ENCODE measurements at regions not wholly inside any gene's neighbourhood (a gene's known extent, or its start where the extent isn't known, plus 50 kb on each side); places are given as distances from the start of the nearest gene placed in this dataset.

DNA sequence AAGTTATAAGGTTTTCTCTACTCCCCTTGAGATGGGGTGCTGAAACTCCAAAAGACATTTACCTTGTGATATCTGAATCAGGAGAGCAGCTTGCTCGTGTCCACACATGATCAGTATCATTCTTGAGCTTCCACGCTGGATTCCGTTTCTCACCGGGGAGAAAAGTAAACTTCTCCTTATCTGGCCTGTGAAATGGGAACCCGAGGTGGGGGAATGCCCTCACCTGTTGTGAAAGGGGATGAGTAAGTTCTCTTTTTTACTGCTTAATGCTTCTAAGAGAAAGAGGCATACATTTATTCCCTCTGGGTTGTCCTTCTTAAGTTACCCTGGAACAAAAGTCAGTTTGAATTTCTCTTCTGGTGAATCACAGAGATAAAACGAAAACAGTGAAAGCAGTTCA is 440.5 kb upstream of the ADAMTS9 start (continued):
- TF ChIP-seq, protein P1, sequence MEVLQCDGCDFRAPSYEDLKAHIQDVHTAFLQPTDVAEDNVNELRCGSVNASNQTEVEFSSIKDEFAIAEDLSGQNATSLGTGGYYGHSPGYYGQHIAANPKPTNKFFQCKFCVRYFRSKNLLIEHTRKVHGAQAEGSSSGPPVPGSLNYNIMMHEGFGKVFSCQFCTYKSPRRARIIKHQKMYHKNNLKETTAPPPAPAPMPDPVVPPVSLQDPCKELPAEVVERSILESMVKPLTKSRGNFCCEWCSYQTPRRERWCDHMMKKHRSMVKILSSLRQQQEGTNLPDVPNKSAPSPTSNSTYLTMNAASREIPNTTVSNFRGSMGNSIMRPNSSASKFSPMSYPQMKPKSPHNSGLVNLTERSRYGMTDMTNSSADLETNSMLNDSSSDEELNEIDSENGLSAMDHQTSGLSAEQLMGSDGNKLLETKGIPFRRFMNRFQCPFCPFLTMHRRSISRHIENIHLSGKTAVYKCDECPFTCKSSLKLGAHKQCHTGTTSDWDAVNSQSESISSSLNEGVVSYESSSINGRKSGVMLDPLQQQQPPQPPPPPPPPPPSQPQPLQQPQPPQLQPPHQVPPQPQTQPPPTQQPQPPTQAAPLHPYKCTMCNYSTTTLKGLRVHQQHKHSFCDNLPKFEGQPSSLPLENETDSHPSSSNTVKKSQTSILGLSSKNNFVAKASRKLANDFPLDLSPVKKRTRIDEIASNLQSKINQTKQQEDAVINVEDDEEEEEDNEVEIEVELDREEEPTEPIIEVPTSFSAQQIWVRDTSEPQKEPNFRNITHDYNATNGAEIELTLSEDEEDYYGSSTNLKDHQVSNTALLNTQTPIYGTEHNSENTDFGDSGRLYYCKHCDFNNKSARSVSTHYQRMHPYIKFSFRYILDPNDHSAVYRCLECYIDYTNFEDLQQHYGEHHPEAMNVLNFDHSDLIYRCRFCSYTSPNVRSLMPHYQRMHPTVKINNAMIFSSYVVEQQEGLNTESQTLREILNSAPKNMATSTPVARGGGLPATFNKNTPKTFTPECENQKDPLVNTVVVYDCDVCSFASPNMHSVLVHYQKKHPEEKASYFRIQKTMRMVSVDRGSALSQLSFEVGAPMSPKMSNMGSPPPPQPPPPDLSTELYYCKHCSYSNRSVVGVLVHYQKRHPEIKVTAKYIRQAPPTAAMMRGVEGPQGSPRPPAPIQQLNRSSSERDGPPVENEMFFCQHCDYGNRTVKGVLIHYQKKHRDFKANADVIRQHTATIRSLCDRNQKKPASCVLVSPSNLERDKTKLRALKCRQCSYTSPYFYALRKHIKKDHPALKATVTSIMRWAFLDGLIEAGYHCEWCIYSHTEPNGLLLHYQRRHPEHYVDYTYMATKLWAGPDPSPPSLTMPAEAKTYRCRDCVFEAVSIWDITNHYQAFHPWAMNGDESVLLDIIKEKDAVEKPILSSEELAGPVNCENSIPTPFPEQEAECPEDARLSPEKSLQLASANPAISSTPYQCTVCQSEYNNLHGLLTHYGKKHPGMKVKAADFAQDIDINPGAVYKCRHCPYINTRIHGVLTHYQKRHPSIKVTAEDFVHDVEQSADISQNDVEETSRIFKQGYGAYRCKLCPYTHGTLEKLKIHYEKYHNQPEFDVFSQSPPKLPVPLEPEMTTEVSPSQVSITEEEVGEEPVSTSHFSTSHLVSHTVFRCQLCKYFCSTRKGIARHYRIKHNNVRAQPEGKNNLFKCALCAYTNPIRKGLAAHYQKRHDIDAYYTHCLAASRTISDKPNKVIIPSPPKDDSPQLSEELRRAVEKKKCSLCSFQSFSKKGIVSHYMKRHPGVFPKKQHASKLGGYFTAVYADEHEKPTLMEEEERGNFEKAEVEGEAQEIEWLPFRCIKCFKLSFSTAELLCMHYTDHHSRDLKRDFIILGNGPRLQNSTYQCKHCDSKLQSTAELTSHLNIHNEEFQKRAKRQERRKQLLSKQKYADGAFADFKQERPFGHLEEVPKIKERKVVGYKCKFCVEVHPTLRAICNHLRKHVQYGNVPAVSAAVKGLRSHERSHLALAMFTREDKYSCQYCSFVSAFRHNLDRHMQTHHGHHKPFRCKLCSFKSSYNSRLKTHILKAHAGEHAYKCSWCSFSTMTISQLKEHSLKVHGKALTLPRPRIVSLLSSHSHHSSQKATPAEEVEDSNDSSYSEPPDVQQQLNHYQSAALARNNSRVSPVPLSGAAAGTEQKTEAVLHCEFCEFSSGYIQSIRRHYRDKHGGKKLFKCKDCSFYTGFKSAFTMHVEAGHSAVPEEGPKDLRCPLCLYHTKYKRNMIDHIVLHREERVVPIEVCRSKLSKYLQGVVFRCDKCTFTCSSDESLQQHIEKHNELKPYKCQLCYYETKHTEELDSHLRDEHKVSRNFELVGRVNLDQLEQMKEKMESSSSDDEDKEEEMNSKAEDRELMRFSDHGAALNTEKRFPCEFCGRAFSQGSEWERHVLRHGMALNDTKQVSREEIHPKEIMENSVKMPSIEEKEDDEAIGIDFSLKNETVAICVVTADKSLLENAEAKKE (CRISPR knock-in tag; IDR thresholded peaks at IDR 0.05), result no peak
- TF ChIP-seq EZH2 (IDR thresholded peaks at IDR 0.05; ENCODE audit: low read depth, unreplicated experiment), result no peak
- TF ChIP-seq, protein P2, sequence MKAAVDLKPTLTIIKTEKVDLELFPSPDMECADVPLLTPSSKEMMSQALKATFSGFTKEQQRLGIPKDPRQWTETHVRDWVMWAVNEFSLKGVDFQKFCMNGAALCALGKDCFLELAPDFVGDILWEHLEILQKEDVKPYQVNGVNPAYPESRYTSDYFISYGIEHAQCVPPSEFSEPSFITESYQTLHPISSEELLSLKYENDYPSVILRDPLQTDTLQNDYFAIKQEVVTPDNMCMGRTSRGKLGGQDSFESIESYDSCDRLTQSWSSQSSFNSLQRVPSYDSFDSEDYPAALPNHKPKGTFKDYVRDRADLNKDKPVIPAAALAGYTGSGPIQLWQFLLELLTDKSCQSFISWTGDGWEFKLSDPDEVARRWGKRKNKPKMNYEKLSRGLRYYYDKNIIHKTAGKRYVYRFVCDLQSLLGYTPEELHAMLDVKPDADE (IDR thresholded peaks at IDR 0.05), result no peak

DNA sequence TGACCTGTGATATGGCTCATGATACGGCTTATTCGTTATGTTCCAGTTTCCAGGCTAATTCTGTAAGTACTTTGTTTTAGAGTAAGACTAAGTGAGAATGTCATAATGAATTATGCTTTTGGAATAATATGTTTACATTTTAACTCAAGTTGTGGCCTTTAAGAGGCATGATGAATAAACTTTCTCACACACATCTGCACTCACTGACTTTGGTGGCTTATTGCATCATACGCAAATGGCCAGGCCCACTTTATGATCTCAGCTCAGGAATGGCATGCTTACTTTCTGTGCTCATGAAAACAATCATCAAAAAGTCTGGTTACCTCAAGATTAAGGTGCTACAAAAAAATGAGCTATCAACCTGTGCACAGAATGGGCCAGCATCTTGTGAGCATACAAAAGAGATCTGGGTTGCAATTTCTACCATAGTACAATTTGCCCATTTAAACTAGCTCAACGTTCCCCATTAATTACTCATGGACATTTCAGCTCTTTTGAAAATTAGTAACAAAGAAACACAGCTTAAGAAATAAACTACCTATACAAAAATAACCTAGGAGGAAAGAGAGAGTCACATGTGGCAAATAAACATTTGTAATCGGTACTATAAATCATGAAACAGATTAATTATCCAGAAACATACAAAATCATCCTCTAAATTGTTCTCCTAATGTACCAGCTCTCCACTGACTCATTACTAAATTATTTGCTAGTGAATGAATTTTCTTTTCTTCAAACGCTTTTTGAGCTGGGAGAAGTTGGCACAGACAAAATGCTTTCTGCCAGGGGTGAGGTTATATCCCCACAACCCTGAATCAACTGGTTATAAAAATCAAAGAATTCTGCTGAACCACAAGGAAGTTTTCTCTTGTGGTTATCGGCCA is 439.0 kb upstream of the ADAMTS9 start:
- Histone ChIP-seq H3F3A (replicated peaks; ENCODE audit: low read depth) (no peaks in the 10 kb centered on the region), H2AFZ (no peak overlapping the region), H3K9me2 (ENCODE audit: insufficient read depth) (0 out of 2 replicates have a peak, but pooled peaks cover 8% of the 10 kb centered on the region), H3K4me3 (no peak overlapping the region), H3K4me1 (ENCODE audit: insufficient read depth) (no peaks in the 10 kb centered on the region), H3K79me2 (replicated peaks; ENCODE audit: insufficient read depth) (no peaks in the 10 kb centered on the region), H3K27ac (ENCODE audit: low read depth) (no peak overlapping the region), H3K36me3 (ENCODE audit: insufficient read depth) (no peaks in the 10 kb centered on the region), H3K27me3 (ENCODE audit: insufficient read depth) (no peaks in the 10 kb centered on the region), H3K4me2 (no peak overlapping the region), H4K20me1 (replicated peaks; ENCODE audit: insufficient read depth) (no peaks in the 10 kb centered on the region)
- TF ChIP-seq, protein P2 (IDR thresholded peaks at IDR 0.05), result no peak
- TF ChIP-seq, protein P3, sequence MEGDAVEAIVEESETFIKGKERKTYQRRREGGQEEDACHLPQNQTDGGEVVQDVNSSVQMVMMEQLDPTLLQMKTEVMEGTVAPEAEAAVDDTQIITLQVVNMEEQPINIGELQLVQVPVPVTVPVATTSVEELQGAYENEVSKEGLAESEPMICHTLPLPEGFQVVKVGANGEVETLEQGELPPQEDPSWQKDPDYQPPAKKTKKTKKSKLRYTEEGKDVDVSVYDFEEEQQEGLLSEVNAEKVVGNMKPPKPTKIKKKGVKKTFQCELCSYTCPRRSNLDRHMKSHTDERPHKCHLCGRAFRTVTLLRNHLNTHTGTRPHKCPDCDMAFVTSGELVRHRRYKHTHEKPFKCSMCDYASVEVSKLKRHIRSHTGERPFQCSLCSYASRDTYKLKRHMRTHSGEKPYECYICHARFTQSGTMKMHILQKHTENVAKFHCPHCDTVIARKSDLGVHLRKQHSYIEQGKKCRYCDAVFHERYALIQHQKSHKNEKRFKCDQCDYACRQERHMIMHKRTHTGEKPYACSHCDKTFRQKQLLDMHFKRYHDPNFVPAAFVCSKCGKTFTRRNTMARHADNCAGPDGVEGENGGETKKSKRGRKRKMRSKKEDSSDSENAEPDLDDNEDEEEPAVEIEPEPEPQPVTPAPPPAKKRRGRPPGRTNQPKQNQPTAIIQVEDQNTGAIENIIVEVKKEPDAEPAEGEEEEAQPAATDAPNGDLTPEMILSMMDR (conservative IDR thresholded peaks at IDR 0.05; ENCODE audit: low read depth in 2 of 2), result no peak
- TF ChIP-seq, protein P4, sequence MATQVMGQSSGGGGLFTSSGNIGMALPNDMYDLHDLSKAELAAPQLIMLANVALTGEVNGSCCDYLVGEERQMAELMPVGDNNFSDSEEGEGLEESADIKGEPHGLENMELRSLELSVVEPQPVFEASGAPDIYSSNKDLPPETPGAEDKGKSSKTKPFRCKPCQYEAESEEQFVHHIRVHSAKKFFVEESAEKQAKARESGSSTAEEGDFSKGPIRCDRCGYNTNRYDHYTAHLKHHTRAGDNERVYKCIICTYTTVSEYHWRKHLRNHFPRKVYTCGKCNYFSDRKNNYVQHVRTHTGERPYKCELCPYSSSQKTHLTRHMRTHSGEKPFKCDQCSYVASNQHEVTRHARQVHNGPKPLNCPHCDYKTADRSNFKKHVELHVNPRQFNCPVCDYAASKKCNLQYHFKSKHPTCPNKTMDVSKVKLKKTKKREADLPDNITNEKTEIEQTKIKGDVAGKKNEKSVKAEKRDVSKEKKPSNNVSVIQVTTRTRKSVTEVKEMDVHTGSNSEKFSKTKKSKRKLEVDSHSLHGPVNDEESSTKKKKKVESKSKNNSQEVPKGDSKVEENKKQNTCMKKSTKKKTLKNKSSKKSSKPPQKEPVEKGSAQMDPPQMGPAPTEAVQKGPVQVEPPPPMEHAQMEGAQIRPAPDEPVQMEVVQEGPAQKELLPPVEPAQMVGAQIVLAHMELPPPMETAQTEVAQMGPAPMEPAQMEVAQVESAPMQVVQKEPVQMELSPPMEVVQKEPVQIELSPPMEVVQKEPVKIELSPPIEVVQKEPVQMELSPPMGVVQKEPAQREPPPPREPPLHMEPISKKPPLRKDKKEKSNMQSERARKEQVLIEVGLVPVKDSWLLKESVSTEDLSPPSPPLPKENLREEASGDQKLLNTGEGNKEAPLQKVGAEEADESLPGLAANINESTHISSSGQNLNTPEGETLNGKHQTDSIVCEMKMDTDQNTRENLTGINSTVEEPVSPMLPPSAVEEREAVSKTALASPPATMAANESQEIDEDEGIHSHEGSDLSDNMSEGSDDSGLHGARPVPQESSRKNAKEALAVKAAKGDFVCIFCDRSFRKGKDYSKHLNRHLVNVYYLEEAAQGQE (IDR thresholded peaks at IDR 0.05; ENCODE audit: unreplicated experiment), result no peak
- H3K27me3 Mint-ChIP-seq (ENCODE audit: insufficient read depth, low read depth, poor library complexity), result no peaks in the 10 kb centered on the region
- H3K4me1 Mint-ChIP-seq, result no peaks in the 10 kb centered on the region
- H3K27ac Mint-ChIP-seq, result no peak overlapping the region
- peaks cover 5% of the 10 kb centered on the region; the same call in 2 of the 3 replicates for H3K9me3 Mint-ChIP-seq
- ATAC-seq, result no peak
- DNase-seq (ENCODE audit: low spot score), result no peak
- H3K36me3 Mint-ChIP-seq (ENCODE audit: low read depth), result no peaks in the 10 kb centered on the region; the same call in 2 of the 3 replicates
- no peak overlapping the region for H3K4me3 Mint-ChIP-seq
